Colonic mucosa (tissue), 4 donors: ENCODE measurements at regions not wholly inside any gene's neighbourhood (a gene's known extent, or its start where the extent isn't known, plus 50 kb on each side); places are given as distances from the start of the nearest gene placed in this dataset.

Source experiments
- DNase-seq: peaks from one replicate; pipeline ENCODE4 v3.0.0-alpha.2; 2020
- H3K27ac ChIP-seq: fragments of 200-600 bp; one replicate; pipeline ENCODE4 v1.8.0; 2021
- H3K27me3 ChIP-seq: fragments of 200-600 bp; one replicate; pipeline ENCODE4 v1.8.0; 2021
- H3K36me3 ChIP-seq: fragments of 200-600 bp; one replicate; pipeline ENCODE4 v1.8.0; 2021
- H3K4me1 ChIP-seq: fragments of 200-600 bp; one replicate; pipeline ENCODE4 v1.8.0; 2021; ENCODE audit warnings: mild to moderate bottlenecking
- H3K4me3 ChIP-seq: fragments of 200-600 bp; one replicate; pipeline ENCODE4 v1.8.0; 2021
- H3K9ac ChIP-seq, 2 donors: one replicate each; pipeline ENCODE4 v1.7.0; 2013; ENCODE audit warnings: control low read depth in 2 of 2, low read depth in 2 of 2, low read length in 2 of 2
- H3K9me3 ChIP-seq: fragments of 200-600 bp; one replicate; pipeline ENCODE4 v1.8.0; 2021
- CTCF ChIP-seq: fragments of 200-600 bp; IDR thresholded peaks from one replicate; pipeline ENCODE4 v1.8.0; 2022; ENCODE audit warnings: antibody characterized with exemption, mild to moderate bottlenecking
- intact Hi-C: fragments of 100-400 bp; cut with DNase I; formaldehyde crosslinking; loops from one replicate; pipeline ENCODE4 v1.14.1; 2022
- donor health status: healthy.
- donor health status: DM: no; HTN: no; CAD: no.
- donor health status: DM: no; HTN: no; CAD: no.

GRCh38 chr12:12017798-12018197 lies 52.9 kb upstream of the BCL2L14 start:
- no peaks in the 10 kb centered on the region for H3K9me3 ChIP-seq
- no peak overlapping the region for H3K9ac ChIP-seq
- intact Hi-C loops = no loop called here
- no peaks in the 10 kb centered on the region for H3K27me3 ChIP-seq
- no peak for TF ChIP-seq CTCF
- DNase-seq = no peak
- no peak overlapping the region for H3K27ac ChIP-seq
- no peaks in the 10 kb centered on the region for H3K4me1 ChIP-seq
- no peak overlapping the region for H3K4me3 ChIP-seq
- no peaks in the 10 kb centered on the region for H3K36me3 ChIP-seq

- H3K4me1 ChIP-seq = no peaks in the 10 kb centered on the region
- intact Hi-C loops = no loop called here
These were observed 52.3 kb upstream of the BCL2L14 start for GRCh38 chr12:12018454-12018853.

GRCh38 chr12:12019881-12020280 lies 50.9 kb upstream of the BCL2L14 start:
- H3K9me3 ChIP-seq = no peaks in the 10 kb centered on the region
- no peaks in the 10 kb centered on the region for H3K27me3 ChIP-seq
- H3K4me1 ChIP-seq = no peaks in the 10 kb centered on the region
- H3K36me3 ChIP-seq = no peaks in the 10 kb centered on the region
- TF ChIP-seq CTCF = no peak
- H3K9ac ChIP-seq = no peak overlapping the region
- intact Hi-C loops = no loop called here
- H3K27ac ChIP-seq = no peak overlapping the region
- no peak overlapping the region for H3K4me3 ChIP-seq
- DNase-seq = no peak

More at GRCh38 chr12:12018454-12018853, 52.3 kb upstream of the BCL2L14 start:
- no peak for TF ChIP-seq CTCF
- no peaks in the 10 kb centered on the region for H3K36me3 ChIP-seq
- H3K9ac ChIP-seq = no peak overlapping the region
- no peaks in the 10 kb centered on the region for H3K27me3 ChIP-seq
- DNase-seq = no peak
- H3K27ac ChIP-seq = no peak overlapping the region
- no peaks in the 10 kb centered on the region for H3K9me3 ChIP-seq
- H3K4me3 ChIP-seq = no peak overlapping the region

- Histone ChIP-seq H3K4me3 (no peak overlapping the region), H3K4me1 (no peaks in the 10 kb centered on the region), H3K27me3 (no peaks in the 10 kb centered on the region), H3K9me3 (no peaks in the 10 kb centered on the region), H3K36me3 (no peaks in the 10 kb centered on the region), H3K9ac (no peak overlapping the region), H3K27ac (no peak overlapping the region)
- no peak for TF ChIP-seq CTCF
- intact Hi-C loops = no loop called here
- DNase-seq = no peak
These were observed 50.0 kb upstream of the BCL2L14 start for GRCh38 chr12:12020762-12021161.
